HG03139 (cell line): ENCODE measurements at regions not wholly inside any gene's neighbourhood (a gene's known extent, or its start where the extent isn't known, plus 50 kb on each side); places are given as distances from the start of the nearest gene placed in this dataset.
"Not testable (repeated sequence)": the region's sequence is repeated elsewhere in the genome, so short reads cannot be mapped to it uniquely, and the experiment has no call there.

Experiments used
- ATAC-seq: cut with Tn5 transposase; IDR thresholded peaks from one replicate; pipeline ENCODE4 v1.9.1; 2021; ENCODE audit not compliant: unreplicated experiment

- ATAC-seq: no peak
Observed at GRCh38 chr4:3865986-3866812, 100.0 kb downstream of the ADRA2C start.

- ATAC-seq: no peak
Observed at GRCh38 chr4:3866813-3867129, 100.6 kb downstream of the ADRA2C start.

DNA sequence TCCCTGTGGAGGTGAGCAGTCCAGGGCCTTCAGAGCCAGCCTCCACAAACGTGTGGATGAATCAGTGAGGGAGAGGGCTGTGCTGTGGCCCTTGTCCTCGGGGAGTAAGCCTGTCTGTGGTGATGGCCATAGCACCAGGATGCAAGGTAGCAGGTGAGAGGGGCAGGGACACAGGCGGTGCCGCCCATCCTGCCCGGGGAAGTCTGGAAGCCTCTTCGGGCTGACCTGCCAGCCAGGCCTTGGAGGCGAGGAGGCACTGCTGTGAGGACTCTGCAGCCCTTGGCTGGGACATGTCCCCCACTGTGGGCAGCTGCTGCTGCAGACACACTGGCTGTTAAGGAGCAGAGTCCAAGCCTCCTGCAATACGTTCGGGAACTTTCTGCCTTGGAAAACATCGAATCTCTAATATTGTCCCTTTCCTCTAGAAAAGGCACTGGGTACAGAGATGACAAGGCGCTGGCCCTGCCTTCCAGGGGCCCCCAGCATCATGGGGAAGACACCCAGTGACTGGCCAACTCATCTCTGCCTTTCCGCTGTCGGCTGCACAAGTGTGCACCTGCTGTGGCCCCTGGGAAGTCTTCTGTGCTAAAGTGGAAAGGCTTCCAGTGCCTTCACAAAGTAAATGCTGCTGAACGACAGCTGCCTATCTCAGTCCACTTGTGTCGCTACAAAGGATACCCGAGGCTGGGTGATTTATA, 101.4 kb downstream of the ADRA2C start:
- no peak for ATAC-seq

- no peak for ATAC-seq
Observed at GRCh38 chr4:3868211-3869173, 102.3 kb downstream of the ADRA2C start.

GRCh38 chr4:3869174-3869572, 103.0 kb downstream of the ADRA2C start:
- no peak for ATAC-seq

DNA sequence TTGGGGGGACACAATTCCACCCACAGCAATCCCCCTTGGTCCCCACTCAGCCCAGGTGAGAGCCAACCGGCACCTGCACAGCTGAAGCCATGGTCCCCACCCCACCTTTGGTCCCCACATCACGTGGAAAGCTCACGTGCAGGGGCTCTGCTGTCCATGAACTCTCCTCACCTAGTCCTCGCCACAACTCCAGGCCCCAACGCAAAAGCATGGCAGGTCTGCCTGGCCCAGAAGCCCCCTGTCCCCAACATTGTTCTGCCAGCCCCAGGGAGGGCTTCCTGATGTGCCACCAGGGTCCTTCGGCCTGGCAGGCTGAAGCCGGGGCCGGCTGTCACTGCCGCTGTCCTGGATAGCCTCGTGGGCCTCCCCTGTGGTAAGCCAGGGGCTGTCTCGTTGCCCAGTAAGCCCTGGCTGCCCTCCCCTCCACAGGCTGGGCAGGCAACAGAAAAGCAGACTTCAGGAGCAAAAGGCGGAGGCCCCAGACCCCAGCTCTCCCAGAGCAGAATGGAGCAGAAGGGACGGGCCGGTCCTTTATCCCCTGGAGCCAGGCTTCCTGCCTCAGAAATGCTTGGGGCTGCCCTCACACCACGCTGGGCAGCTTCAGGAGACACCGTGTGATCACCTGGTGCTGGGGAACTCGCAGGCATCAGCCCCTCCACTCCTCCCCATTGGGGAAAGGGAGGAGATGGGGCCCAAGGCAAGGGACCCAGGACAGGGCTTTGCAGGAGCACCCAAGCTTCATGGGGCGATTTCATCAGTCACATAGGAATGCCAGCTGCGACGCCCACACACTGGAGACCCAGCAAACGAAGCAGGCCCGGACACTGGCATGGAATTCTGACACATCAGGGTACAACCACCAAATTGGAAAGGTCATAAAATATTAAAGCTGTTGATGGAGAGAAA, 103.7 kb downstream of the ADRA2C start:
- no peak for ATAC-seq

DNA sequence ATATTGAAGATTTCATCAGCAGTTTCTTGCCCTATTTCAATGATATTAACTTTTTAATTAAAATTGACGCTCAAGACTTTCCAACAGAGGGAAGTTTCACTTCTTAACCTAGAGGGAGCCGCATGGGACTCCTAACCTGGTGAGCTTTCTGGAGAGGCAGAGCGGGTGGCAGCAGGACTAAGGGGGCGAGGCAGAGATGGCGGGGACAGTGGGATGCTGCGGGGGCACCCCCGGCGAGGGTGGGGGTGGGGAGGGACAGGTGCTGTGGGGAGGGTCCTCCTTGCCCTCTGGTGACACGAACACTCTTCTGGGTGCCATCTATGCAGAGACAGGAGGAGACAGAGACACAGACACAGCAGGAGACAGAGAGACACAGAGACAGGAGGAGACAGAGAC, 104.4 kb downstream of the ADRA2C start:
- no peak for ATAC-seq

DNA sequence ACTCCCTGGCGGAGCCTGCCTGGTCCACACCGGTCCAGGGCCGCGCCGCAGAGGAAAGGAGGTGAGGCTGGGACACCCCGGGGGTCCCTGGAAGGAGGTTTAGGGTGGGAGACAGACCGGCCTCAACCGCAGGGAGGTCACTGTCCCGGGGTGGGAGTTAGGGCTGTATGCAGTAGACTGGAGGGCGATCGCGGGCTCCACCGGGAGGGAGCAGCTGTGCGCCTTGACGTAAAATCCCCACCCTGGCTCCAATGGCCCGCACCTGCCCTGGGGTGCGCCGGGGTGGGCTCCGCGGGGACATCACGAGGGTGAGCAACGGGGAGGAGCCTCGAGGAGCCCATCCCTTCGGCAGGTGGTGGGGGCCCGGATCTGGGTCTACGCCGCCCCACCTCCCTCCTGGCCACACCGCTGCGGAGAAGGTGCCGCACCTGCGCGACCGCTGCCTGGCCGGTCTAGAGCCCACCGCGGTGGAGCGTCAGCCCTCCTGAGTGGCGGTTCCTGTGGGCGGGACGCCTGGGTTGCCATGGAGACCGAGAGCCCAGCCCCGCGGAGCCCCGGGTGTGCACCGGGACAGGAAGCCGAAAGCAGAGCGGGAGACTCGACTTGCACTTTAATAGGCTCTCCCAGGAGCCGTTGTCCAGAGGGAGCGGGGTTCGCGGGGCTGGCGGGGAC, 105.1 kb downstream of the ADRA2C start:
- no peak for ATAC-seq

- no peak for ATAC-seq
Observed at GRCh38 chr4:3871881-3872833, 106.0 kb downstream of the ADRA2C start.

GRCh38 chr4:3872834-3873313, 106.7 kb downstream of the ADRA2C start:
- no peak for ATAC-seq

- ATAC-seq: no peak
Observed at GRCh38 chr4:3873408-3874027, 107.3 kb downstream of the ADRA2C start.

DNA sequence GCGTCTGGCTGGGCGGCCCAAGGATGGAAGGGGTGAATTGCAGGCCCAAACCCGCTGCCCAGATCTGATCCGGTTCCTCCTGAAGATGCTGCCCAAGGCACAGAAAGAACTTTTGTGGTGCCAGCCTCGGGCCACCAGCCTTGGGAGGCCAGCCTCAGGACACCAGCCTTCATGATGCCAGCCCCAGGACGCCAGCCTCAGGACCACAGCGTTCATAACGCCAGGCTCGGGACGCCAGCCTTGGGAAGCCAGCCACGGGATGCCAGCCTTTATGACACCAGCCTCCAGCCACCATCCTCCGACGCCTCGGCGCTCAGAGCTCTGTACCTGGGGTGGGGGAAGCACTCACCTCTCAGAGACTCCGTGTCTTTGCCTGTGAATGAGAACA, 107.8 kb downstream of the ADRA2C start:
- no peak for ATAC-seq

- no peak for ATAC-seq
Observed at GRCh38 chr4:3874525-3875110, 108.4 kb downstream of the ADRA2C start.

DNA sequence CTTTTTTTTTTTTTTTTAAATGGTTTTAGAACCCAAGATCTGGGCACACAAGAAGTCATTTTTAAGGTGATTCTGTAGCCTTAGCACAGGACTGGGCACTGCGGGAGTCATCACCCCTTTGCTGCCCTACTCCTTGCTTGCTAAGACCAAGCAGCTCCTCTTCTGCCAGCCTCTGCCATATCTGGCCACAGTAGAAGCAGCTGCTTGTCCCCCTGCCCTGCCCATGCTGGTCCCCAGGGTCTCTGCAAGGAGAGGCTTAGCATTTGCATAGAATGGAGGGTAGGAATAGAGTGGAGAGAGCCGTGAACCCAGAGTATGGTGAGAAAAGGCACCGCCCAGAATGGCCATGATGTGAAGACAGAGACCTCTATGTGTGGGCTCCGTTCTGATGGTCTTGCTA, 109.3 kb downstream of the ADRA2C start:
- ATAC-seq: no peak

GRCh38 chr4:3876057-3876845, 110.1 kb downstream of the ADRA2C start:
- ATAC-seq: not testable (repeated sequence)

- ATAC-seq: no peak
Observed at GRCh38 chr4:3877236-3877635, 111.1 kb downstream of the ADRA2C start.

DNA sequence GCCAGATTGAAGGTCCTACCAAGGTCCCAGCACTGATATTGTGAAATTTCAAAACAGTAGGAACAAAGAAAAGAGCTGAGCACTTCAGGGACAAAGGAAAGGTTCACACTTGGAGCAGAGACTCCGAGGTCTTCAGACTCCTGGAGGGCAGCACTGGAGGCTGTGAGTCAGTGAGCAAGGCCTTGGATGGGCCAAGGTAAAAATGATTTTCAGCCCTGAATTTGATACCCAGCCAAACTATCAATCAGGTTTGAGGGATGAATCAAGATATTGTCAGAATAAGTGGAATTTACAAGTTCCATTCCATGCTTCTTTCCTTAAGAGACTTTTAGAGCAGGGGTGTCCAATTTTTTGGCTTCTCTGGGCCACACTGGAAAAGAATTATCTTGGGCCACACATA, 111.7 kb downstream of the ADRA2C start:
- ATAC-seq: no peak
